HG03378 (cell line): ENCODE measurements at regions not wholly inside any gene's neighbourhood (a gene's known extent, or its start where the extent isn't known, plus 50 kb on each side); places are given as distances from the start of the nearest gene placed in this dataset.

Experiments
- ATAC-seq: cut with Tn5 transposase; IDR thresholded peaks from one replicate; pipeline ENCODE4 v1.9.1; 2021; ENCODE audit warnings: mild to moderate bottlenecking, moderate library complexity; ENCODE audit not compliant: unreplicated experiment

- ATAC-seq, result no peak
Observed at GRCh38 chr1:81351864-81352263, 448.9 kb upstream of the ADGRL2 start.

DNA sequence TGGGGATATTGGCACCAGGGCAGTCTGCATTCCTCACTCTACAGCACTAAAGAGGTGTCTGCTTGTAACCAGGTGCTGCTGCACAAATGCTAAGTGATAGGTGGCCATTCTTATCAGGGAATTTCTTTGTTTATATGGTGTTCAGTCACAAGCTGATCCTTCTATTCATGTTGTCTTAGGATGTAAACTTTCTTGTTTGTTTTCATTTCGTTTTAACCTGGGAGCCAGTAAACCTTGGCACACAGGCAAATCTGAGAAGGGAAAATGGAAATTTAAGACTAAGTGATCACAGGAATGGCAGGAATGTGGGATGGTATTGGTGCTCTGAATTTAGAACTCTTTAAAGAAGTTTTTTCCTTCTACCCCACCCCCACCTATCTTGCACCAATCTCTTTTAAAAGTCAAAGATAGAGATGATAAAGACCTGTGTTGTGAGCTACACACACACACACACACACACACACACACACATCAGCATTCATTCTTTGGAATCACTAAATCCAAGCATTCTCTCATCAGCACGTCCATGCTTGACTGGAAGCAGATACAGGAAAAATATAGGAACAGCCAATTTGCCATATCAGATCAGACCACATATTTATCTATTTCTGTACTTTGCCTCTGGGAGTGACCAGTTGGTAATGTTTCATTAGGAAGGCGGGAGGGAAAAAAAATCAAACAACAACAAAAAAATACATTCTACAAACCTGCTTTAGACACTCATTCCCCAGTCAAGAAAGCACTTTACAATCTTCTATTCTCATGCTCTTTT lies 451.4 kb upstream of the ADGRL2 start:
- no peak for ATAC-seq

- no peak for ATAC-seq
Observed at GRCh38 chr1:81345110-81345509, 455.6 kb upstream of the ADGRL2 start.

DNA sequence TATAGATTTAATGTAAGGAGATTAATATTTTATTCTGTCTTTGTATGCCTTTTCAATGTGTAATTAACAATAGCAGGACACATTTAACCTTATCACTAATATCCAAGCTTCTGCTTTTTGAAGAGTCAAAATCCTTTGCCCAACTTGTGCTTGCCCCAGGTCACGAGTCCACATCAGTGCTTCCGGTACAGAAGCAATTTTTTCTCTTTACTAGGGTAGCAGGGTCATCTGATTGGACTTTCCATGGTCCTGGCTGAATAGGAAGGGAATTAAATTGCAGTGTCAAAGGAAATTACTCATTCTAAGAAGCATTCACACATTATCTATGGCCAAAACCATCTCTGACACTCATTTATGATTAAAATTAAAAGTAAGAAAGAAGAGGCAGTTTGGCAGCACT lies 460.5 kb upstream of the ADGRL2 start:
- no peak for ATAC-seq

GRCh38 chr1:81337226-81337625 lies 463.5 kb upstream of the ADGRL2 start:
- no peak for ATAC-seq

- no peak for ATAC-seq
Observed at GRCh38 chr1:81335876-81336275, 464.9 kb upstream of the ADGRL2 start.

- ATAC-seq, result no peak
Observed at GRCh38 chr1:81330521-81330920, 470.2 kb upstream of the ADGRL2 start.

DNA sequence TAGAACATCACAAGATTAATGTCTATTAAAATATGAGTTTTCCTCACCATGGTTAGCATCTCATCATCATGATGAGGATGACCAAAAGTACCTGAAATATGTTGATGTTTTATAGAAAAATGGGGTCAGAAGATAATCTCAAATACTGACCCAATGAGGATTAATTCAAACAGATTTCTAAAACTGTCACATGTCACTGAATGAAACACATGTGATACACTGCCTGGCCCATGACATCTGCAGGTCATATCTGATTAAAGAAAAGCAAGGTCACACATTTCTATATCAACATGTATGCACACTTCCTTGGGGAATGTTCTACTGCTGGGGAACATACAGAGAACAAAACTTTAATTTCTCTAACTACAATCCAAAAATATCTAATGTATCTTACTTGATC lies 470.6 kb upstream of the ADGRL2 start:
- ATAC-seq, result no peak

- ATAC-seq, result no peak
Observed at GRCh38 chr1:81329041-81329440, 471.7 kb upstream of the ADGRL2 start.

DNA sequence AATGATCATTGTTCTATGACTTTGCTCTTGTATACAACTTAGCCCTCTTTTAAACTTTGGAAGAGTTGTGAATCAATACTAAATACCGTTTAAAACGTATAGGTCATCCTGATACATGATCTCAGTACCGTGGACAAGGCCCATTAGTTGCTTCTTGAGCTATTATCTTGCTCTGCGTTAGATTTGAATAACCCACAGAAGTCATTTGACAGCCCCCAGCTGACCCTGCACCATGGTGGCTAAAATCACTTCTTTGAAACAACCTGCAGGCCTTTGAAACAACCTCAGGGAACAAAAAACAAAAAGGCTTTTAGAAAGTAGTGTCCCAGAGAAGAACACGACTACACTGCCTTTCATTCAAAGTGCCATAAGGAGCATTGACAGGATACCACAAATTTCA lies 473.0 kb upstream of the ADGRL2 start:
- ATAC-seq, result no peak

DNA sequence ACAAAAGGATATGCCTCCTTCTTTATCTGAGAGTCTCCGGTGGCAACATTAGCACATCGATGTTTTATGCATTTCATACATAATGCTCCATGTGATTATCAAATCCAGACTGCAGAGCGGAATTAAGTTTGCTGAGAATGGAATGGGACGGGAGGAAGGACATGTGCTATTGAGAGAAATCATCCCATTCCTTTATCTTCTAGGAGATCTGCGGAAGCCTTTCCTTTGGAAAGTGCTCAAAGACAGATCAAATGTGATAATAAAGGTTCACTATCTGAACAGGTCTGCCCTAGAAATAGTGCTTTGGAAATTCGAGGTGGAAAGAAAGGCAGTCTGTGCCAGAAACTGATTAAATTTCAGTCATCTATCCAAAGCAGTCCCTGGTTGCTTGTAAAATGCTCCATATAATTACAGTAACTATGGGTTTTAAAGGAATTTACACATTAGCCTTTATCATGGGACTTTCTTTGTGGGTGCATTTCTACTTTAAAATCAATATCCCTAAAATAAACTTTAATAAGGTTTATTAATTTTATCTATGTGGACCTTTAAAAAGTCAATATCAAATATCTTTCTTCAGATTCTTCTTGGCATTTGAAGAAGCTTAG lies 473.5 kb upstream of the ADGRL2 start:
- no peak for ATAC-seq

DNA sequence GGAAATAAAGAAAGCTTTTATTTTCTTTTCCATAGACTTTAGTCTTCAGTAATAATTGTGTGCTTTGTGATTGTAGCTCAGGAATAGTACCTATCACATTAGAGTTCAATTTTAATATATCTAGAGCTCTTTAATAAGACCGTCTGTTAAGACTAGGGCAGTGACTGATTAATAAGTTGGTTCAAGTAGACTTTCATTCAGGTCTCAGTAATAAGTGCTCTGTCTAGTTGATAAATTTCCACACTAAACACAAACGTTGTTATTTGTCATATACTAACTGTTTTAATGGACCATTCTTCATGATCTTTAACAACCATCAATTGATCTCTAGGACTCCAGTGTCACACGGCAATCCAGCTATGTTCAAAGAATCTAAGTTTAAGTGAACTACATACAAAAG lies 474.5 kb upstream of the ADGRL2 start:
- ATAC-seq, result no peak

DNA sequence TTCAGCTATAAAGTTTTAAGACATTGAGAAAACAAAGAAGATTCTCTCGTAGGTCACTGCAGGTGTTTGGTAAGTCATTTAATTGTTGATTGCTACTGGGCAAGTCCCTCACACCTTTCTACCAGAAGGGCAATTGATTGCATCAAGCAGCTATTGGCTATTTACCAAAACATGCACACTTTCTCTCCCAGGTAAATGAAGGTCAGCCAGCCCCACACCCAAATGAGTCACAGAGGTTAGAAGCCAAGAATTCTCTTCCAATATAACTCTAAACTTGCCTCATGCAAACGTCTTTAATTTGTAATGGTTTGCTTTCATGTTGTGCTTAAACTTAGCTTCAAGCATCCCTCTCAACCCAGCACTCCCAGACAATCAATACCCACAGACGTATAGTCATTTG lies 475.3 kb upstream of the ADGRL2 start:
- no peak for ATAC-seq

DNA sequence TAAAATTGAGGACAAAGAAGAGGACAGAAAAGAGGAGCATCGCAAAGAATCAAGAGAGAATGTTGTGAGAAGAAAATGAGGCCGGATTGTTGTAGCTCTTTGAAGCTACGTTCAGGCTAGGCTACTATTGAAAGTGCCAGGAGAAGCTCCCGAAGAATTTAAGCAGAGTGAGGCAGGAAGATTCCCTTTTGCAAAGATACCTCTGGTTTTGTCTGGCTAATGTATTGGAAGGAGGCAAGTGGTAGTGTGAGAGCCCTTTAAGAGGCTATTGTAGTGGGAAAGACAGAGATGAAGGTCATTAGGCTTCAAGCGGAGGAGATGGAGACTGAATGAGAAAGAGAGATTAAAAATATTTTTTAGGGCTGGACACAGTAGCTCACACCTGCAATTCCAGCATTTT lies 476.9 kb upstream of the ADGRL2 start:
- ATAC-seq, result no peak

DNA sequence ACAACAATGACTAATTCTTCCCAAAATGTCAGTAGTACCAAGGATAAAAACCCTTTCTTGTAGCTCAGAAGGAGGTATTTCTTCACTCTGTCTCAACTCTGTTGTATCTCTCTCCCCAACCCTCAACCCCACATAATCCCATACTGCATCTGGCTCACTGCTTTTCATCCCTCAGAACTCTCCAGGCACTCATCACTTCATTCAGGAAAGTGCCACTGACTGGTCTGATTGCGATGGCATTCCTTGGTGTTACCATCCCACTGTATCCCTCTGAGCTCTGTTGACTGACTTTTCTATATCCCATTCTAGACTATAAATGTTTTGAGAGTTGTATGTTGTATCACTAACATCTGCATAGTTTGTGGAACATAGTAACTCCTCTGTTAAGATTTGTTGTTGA lies 483.5 kb upstream of the ADGRL2 start:
- no peak for ATAC-seq

DNA sequence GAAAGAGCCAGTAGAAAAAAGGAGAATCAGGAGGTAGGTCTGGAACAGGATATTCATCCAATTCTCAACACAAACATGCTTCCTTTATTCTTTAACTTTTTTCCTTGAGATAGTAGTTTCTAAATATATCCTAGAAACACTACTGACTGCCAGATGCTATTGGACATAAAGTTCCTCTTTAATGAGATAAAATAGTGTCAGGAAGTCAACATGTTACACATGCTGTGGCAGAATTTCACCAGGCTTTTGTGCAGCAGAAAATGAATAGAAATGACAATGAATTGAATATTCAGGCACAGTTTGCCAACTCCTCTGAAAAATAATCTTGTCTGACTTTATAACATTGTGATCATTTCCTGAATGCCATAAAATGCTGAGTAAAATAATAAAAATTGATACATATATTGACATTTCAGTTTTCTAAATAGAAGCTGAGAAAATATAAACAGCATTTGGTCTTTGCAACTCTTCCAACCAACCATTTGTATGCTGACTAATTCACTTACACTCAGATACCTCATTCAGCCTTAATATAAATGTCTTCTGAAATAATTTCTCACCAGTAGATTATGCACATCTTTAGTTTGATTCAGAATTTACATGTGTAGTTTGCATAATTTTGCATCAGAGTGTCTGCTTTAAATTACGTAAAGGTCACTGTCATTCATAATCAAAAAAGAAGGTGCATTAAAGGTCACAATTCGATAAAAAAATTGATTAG lies 486.1 kb upstream of the ADGRL2 start:
- ATAC-seq, result no peak

DNA sequence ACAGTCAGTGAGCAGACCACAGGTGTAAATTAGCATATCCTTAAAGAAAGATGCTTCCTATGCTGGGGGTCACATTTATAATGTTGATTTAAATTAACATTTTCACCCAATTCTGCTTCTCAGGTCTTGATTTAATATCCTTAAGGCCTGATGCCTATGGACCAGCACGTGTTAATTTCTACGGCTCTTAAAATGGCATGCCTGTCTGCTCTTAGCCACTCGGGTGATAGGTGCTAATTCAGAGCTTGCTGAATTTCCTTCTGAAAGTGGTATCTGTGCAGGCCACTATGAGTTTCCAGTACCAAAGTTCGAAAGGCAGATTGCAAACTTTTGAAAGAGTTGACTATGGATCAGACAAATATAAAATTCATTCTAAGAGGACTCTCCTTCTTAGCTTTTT lies 487.4 kb upstream of the ADGRL2 start:
- no peak for ATAC-seq

- no peak for ATAC-seq
Observed at GRCh38 chr1:81312272-81312754, 488.4 kb upstream of the ADGRL2 start.

GRCh38 chr1:81310250-81310649 lies 490.5 kb upstream of the ADGRL2 start:
- ATAC-seq, result no peak

DNA sequence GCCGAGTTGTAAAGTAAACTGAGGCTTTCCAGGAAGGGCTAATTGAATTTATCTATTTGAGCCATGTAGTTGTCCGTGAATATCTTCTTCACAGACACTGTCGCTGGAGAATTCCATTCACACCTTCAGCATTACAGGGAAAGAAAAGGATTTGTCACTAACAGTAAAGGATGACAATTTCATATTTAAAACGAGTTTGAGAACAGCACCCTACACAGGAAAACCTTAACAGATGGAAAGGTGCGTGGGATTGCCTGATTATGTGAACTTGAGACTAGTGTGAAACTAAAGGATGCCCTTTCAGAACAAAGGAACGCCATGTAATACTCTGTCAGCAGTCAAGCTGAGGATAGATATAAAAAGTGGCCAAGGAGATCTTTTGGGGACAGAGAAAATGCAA lies 492.5 kb upstream of the ADGRL2 start:
- no peak for ATAC-seq

GRCh38 chr1:81307786-81308185 lies 492.9 kb upstream of the ADGRL2 start:
- ATAC-seq, result no peak

DNA sequence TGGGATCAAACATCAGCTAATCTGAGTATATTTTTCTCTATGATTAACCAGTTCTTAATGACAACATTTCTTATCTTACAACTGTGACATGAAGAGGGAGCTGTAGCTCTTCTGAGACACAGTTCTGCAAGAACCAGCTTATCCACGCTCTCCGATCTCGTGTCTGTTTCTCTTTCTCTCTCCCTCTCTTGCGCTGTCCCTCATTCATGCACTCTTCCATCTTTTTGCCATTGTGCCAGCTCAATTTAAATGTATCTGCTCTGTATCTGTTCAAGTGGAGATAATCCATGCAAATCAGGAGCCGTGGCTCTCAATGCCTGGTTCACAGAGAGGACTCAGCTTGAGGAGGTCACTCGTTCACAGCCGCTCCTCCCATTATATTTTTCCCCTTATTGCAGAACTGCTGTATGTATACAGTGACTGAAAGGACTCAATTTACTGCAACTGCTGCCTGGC lies 494.7 kb upstream of the ADGRL2 start:
- ATAC-seq, result peak; percentile 52
